ENCODE measurements at regions not wholly inside any gene's neighbourhood (a gene's known extent, or its start where the extent isn't known, plus 50 kb on each side); places are given as distances from the start of the nearest gene placed in this dataset.

GRCh38 chr9:108001237-108001636, 511.7 kb upstream of the KLF4 start:
- in situ Hi-C loops (cut with MboI; ENCODE audit: low sequenced_read_pairs): no loop called here

- in situ Hi-C loops (cut with MboI; ENCODE audit: low sequenced_read_pairs): no loop called here
Observed at GRCh38 chr9:107999890-108000289, 510.3 kb upstream of the KLF4 start.

GRCh38 chr9:107999011-107999410, 509.4 kb upstream of the KLF4 start:
- in situ Hi-C loops (cut with MboI; ENCODE audit: low sequenced_read_pairs): no loop called here

- in situ Hi-C loops (cut with MboI; ENCODE audit: low sequenced_read_pairs): no loop called here
Observed at GRCh38 chr9:107994648-107995047, 505.1 kb upstream of the KLF4 start.

- in situ Hi-C loops (cut with MboI; ENCODE audit: low sequenced_read_pairs): no loop called here
Observed at GRCh38 chr9:107992271-107992670, 502.7 kb upstream of the KLF4 start.

- in situ Hi-C loops (cut with MboI; ENCODE audit: low sequenced_read_pairs): no loop called here
Observed at GRCh38 chr9:107991581-107991980, 502.0 kb upstream of the KLF4 start.

- in situ Hi-C loops (cut with MboI; ENCODE audit: low sequenced_read_pairs): no loop called here
Observed at GRCh38 chr9:107989544-107989943, 500.0 kb upstream of the KLF4 start.

- in situ Hi-C loops (cut with MboI; ENCODE audit: low sequenced_read_pairs): no loop called here
Observed at GRCh38 chr9:107989099-107989498, 499.5 kb upstream of the KLF4 start.

- in situ Hi-C loops (cut with MboI; ENCODE audit: low sequenced_read_pairs): no loop called here
Observed at GRCh38 chr9:107984956-107985355, 495.4 kb upstream of the KLF4 start.

GRCh38 chr9:107983762-107984161, 494.2 kb upstream of the KLF4 start:
- in situ Hi-C loops (cut with MboI; ENCODE audit: low sequenced_read_pairs): no loop called here

- in situ Hi-C loops (cut with MboI; ENCODE audit: low sequenced_read_pairs): no loop called here
Observed at GRCh38 chr9:107983181-107983603, 493.6 kb upstream of the KLF4 start.

GRCh38 chr9:107982745-107983144, 493.2 kb upstream of the KLF4 start:
- in situ Hi-C loops (cut with MboI; ENCODE audit: low sequenced_read_pairs): no loop called here

- in situ Hi-C loops (cut with MboI; ENCODE audit: low sequenced_read_pairs): no loop called here
Observed at GRCh38 chr9:107982001-107982400, 492.4 kb upstream of the KLF4 start.

GRCh38 chr9:107980984-107981383, 491.4 kb upstream of the KLF4 start:
- in situ Hi-C loops (cut with MboI; ENCODE audit: low sequenced_read_pairs): no loop called here

GRCh38 chr9:107976767-107977166, 487.2 kb upstream of the KLF4 start:
- in situ Hi-C loops (cut with MboI; ENCODE audit: low sequenced_read_pairs): no loop called here

- in situ Hi-C loops (cut with MboI; ENCODE audit: low sequenced_read_pairs): no loop called here
Observed at GRCh38 chr9:107975426-107976010, 485.9 kb upstream of the KLF4 start.

GRCh38 chr9:107973451-107973850, 483.9 kb upstream of the KLF4 start:
- in situ Hi-C loops (cut with MboI; ENCODE audit: low sequenced_read_pairs): no loop called here

- in situ Hi-C loops (cut with MboI; ENCODE audit: low sequenced_read_pairs): no loop called here
Observed at GRCh38 chr9:107972346-107972745, 482.8 kb upstream of the KLF4 start.

- in situ Hi-C loops (cut with MboI; ENCODE audit: low sequenced_read_pairs): no loop called here
Observed at GRCh38 chr9:107971241-107971640, 481.7 kb upstream of the KLF4 start.

GRCh38 chr9:107970726-107971125, 481.2 kb upstream of the KLF4 start:
- in situ Hi-C loops (cut with MboI; ENCODE audit: low sequenced_read_pairs): no loop called here

GRCh38 chr9:107969727-107970126, 480.2 kb upstream of the KLF4 start:
- in situ Hi-C loops (cut with MboI; ENCODE audit: low sequenced_read_pairs): no loop called here

GRCh38 chr9:107969141-107969540, 479.6 kb upstream of the KLF4 start:
- in situ Hi-C loops (cut with MboI; ENCODE audit: low sequenced_read_pairs): no loop called here

GRCh38 chr9:107963246-107963645, 473.7 kb upstream of the KLF4 start:
- in situ Hi-C loops (cut with MboI; ENCODE audit: low sequenced_read_pairs): no loop called here
